HG03378 (cell line): ENCODE measurements at regions not wholly inside any gene's neighbourhood (a gene's known extent, or its start where the extent isn't known, plus 50 kb on each side); places are given as distances from the start of the nearest gene placed in this dataset.

ENCODE experiments used
- ATAC-seq: cut with Tn5 transposase; IDR thresholded peaks from one replicate; pipeline ENCODE4 v1.9.1; 2021; ENCODE audit warnings: mild to moderate bottlenecking, moderate library complexity; ENCODE audit not compliant: unreplicated experiment

- no peak for ATAC-seq
These were observed 244.8 kb downstream of the BAMBI start for GRCh38 chr10:28922127-28922526.

GRCh38 chr10:28922861-28923260 is 245.5 kb downstream of the BAMBI start:
- ATAC-seq: no peak

- no peak for ATAC-seq
These were observed 247.4 kb downstream of the BAMBI start for GRCh38 chr10:28924717-28925116.

GRCh38 chr10:28925121-28925663 is 247.9 kb downstream of the BAMBI start:
- ATAC-seq: no peak

- ATAC-seq: no peak
These were observed 249.6 kb downstream of the BAMBI start for GRCh38 chr10:28926932-28927331.

GRCh38 chr10:28928484-28928883 is 251.2 kb downstream of the BAMBI start:
- ATAC-seq: no peak

GRCh38 chr10:28929942-28930341 is 252.6 kb downstream of the BAMBI start:
- ATAC-seq: no peak

- ATAC-seq: no peak
These were observed 253.5 kb downstream of the BAMBI start for GRCh38 chr10:28930514-28931495.

- no peak for ATAC-seq
These were observed 257.7 kb downstream of the BAMBI start for GRCh38 chr10:28935061-28935460.

GRCh38 chr10:28937959-28938358 is 260.6 kb downstream of the BAMBI start:
- ATAC-seq: no peak

- ATAC-seq: no peak
These were observed 261.4 kb downstream of the BAMBI start for GRCh38 chr10:28938745-28939144.

- no peak for ATAC-seq
These were observed 262.2 kb downstream of the BAMBI start for GRCh38 chr10:28939281-28940157.

GRCh38 chr10:28940158-28940888 is 263.0 kb downstream of the BAMBI start:
- no peak for ATAC-seq

- ATAC-seq: no peak
These were observed 264.7 kb downstream of the BAMBI start for GRCh38 chr10:28942012-28942411.

GRCh38 chr10:28945959-28946358 is 268.6 kb downstream of the BAMBI start:
- no peak for ATAC-seq

- no peak for ATAC-seq
These were observed 269.2 kb downstream of the BAMBI start for GRCh38 chr10:28946479-28946878.

- no peak for ATAC-seq
These were observed 269.9 kb downstream of the BAMBI start for GRCh38 chr10:28947171-28947570.

GRCh38 chr10:28948046-28948445 is 270.7 kb downstream of the BAMBI start:
- no peak for ATAC-seq

GRCh38 chr10:28949005-28950004 is 272.0 kb downstream of the BAMBI start:
- no peak for ATAC-seq
